T-cell (primary cell): ENCODE measurements at regions not wholly inside any gene's neighbourhood (a gene's known extent, or its start where the extent isn't known, plus 50 kb on each side); places are given as distances from the start of the nearest gene placed in this dataset.

Experiments used
- ATAC-seq, 4 experiments: fragments of 200-7000 bp in 3 of 4; fragments of 150-1000 bp in 1 of 4; cut with Tn5 transposase; replicated peaks in 1 of 4; 1 replicate in 3 of 4; 2 replicates in 1 of 4; pipeline ENCODE4 v1.10.0; 2021; ENCODE audit warnings: moderate library complexity in 3 of 4, mild to moderate bottlenecking in 2 of 4, moderate number of reproducible peaks in 1 of 4
- CTCF ChIA-PET, 2 donors: fragments of 300-600 bp; sonication (Branson Sonifier 250); formaldehyde crosslinking; loops; one replicate each; lab custom pipeline; 2022; ENCODE audit warnings: antibody characterized with exemption in 2 of 2; lab: Charles Lee
- POLR2A ChIA-PET, 2 donors: fragments of 300-600 bp; sonication (Branson Sonifier 250); formaldehyde crosslinking; loops; one replicate each; lab custom pipeline; 2022; ENCODE audit warnings: antibody characterized with exemption in 2 of 2; lab: Charles Lee
- DNase-seq, 35 experiments: peaks; one replicate each; pipeline versions ENCODE4 v3.0.0 to v3.0.0-alpha.2; 2013 to 2023
- H3K27ac ChIP-seq: one replicate; pipeline ENCODE4 v1.5.1; 2013; ENCODE audit warnings: low read length
- H3K27me3 ChIP-seq, 2 experiments: replicated peaks in 1 of 2; 1 replicate in 1 of 2; 2 replicates in 1 of 2; pipeline versions ENCODE4 v1.6.1 to v1.7.0; 2013; ENCODE audit warnings: low read length in 1 of 2, mixed read lengths in 1 of 2; ENCODE audit not compliant: control insufficient read depth in 2 of 2, insufficient read depth in 2 of 2; ENCODE audit errors: extremely low read depth in 1 of 2
- H3K36me3 ChIP-seq, 2 donors: 1 replicate in 1 of 2; 2 replicates in 1 of 2; pipeline versions ENCODE4 v1.6.1 to v1.7.0; 2013; ENCODE audit warnings: low read length in 1 of 2; ENCODE audit not compliant: control insufficient read depth in 2 of 2, insufficient read depth in 1 of 2; ENCODE audit errors: extremely low read depth in 1 of 2
- H3K4me1 ChIP-seq, 2 experiments: 1 replicate in 1 of 2; 2 replicates in 1 of 2; pipeline versions ENCODE4 v1.6.1 to v1.7.0; 2013; ENCODE audit warnings: low read length in 2 of 2, mixed read lengths in 1 of 2; ENCODE audit not compliant: insufficient read depth in 2 of 2, control insufficient read depth in 1 of 2; ENCODE audit errors: extremely low read depth in 1 of 2
- H3K4me3 ChIP-seq, 2 donors: 1 replicate in 1 of 2; 2 replicates in 1 of 2; pipeline versions ENCODE4 v1.5.1 to v1.7.0; 2013; ENCODE audit warnings: mild to moderate bottlenecking in 2 of 2, low read length in 1 of 2, moderate library complexity in 1 of 2; ENCODE audit not compliant: control insufficient read depth in 1 of 2; ENCODE audit errors: extremely low read depth in 1 of 2
- H3K9me3 ChIP-seq: 2 replicates; pipeline ENCODE4 v1.7.0; 2013
- H3K27ac Mint-ChIP-seq, 2 donors: one replicate each; pipeline ENCODE4 v1.8.0; 2020 to 2021; ENCODE audit warnings: mild to moderate bottlenecking in 2 of 2, mixed read lengths in 2 of 2
- H3K27me3 Mint-ChIP-seq, 2 donors: one replicate each; pipeline ENCODE4 v1.8.0; 2021 to 2022; ENCODE audit warnings: mixed read lengths in 2 of 2
- H3K36me3 Mint-ChIP-seq: one replicate; pipeline ENCODE4 v1.8.0; 2021; ENCODE audit warnings: mixed read lengths
- H3K4me1 Mint-ChIP-seq, 3 donors: one replicate each; pipeline ENCODE4 v1.8.0; 2020 to 2022; ENCODE audit warnings: mixed read lengths in 3 of 3, mild to moderate bottlenecking in 1 of 3
- H3K4me3 Mint-ChIP-seq, 3 donors: one replicate each; pipeline ENCODE4 v1.8.0; 2020 to 2022; ENCODE audit warnings: mild to moderate bottlenecking in 3 of 3, mixed read lengths in 3 of 3, moderate library complexity in 3 of 3
- H3K9me3 Mint-ChIP-seq, 3 donors: one replicate each; pipeline ENCODE4 v1.8.0; 2020 to 2022; ENCODE audit warnings: mixed read lengths in 3 of 3
- WGBS: methylation state at CpG from one replicate; pipeline ENCODE4 v1.1.5; 2013; ENCODE audit warnings: missing lambda C conversion rate; ENCODE audit not compliant: insufficient coverage; 5-methylcytosine and 5-hydroxymethylcytosine counted together

DNA sequence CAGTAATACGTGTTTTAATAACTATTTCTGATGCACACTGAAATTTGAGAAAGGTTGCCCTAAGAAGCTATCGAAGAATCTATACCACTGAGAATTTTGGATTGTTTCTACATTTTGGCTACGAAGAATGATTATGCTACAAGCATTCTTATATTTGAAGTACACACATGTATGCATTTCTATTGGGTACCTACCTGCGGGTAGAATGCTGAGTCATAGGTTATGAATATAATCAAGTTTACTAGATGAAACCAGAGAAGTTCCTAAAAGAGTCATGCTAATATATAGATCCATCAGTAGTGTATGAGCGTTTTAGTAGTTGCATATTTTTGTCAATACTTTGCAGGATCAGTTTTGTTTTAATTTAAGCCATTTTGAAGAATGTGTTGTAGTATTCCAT is 62.0 kb upstream of the PCDH20 start:
- no peaks in the 10 kb centered on the region for H3K4me1 ChIP-seq
- H3K4me3 ChIP-seq: no peak overlapping the region
- Mint-ChIP-seq H3K4me3 (no peak overlapping the region), H3K4me1 (no peaks in the 10 kb centered on the region), H3K36me3 (no peaks in the 10 kb centered on the region), H3K9me3 (peaks cover 11 to 28% (median 22%) of the 10 kb centered on the region in 3 donors), H3K27me3 (no peaks in the 10 kb centered on the region), H3K27ac (no peak overlapping the region)
- H3K27me3 ChIP-seq: no peaks in the 10 kb centered on the region
- H3K9me3 ChIP-seq: no peaks in the 10 kb centered on the region
- ATAC-seq (no peak), DNase-seq (no peak)
- H3K36me3 ChIP-seq: no peaks in the 10 kb centered on the region
- POLR2A ChIA-PET: no interaction called here
- CTCF ChIA-PET: no interaction called here
- H3K27ac ChIP-seq: no peak overlapping the region
- WGBS: 100% methylated on average over 1 of the region's 5 CpGs

DNA sequence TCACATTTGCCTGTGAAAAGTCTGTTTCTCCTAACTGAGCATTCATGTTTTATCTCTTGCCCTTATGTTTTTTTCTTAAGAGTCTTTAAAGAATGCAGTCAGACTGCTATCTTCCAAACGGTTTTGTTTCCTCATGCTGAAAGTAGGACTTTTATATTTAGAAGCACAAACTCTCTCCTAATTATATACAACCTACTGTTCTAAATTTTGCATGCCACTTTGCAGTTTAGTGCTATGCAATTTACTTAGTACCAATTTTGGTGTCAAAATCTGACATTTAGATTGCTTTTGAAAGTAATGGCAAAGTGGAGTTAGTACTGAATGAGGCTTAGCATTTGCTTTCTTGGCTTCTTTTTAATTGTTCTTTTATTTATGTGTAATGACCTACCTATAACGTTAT is 55.1 kb upstream of the PCDH20 start:
- DNase-seq (no peak), ATAC-seq (no peak)
- no peak overlapping the region for H3K4me3 ChIP-seq
- no peaks in the 10 kb centered on the region for H3K9me3 ChIP-seq
- no peak overlapping the region for H3K27ac ChIP-seq
- POLR2A ChIA-PET: no interaction called here
- CTCF ChIA-PET: no interaction called here
- Mint-ChIP-seq H3K27me3 (no peaks in the 10 kb centered on the region), H3K4me1 (no peaks in the 10 kb centered on the region), H3K36me3 (no peaks in the 10 kb centered on the region), H3K9me3 (peaks cover 0 to 8% (median 0%) of the 10 kb centered on the region in 3 donors), H3K27ac (no peak overlapping the region), H3K4me3 (no peak overlapping the region)
- no peaks in the 10 kb centered on the region for H3K27me3 ChIP-seq
- H3K36me3 ChIP-seq: no peaks in the 10 kb centered on the region
- no CpG with 5 or more reads among the region's 2 CpGs for WGBS
- no peaks in the 10 kb centered on the region for H3K4me1 ChIP-seq

DNA sequence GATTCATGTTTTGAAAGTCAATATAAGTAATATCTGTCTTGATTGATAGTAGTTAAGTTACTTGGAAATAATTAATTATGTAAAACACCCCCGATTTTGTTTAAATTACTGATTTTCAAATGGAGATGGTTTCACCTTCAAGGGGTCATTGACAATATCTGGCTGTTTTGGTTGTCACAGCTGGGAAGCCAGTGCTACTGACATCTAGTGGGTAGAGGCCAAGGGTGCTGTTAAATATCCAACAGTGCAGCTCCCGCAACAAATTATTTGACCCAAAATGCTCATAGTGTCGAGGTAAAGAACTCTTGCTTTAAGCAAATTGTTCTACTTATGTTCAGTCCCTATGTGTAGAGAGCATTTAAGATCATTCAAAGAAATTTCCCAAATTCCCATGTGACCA is 50.6 kb upstream of the PCDH20 start:
- no peak overlapping the region for H3K4me3 ChIP-seq
- POLR2A ChIA-PET: no interaction called here
- no CpG with 5 or more reads among the region's 3 CpGs for whole genome bisulfite sequencing
- H3K4me1 ChIP-seq: no peaks in the 10 kb centered on the region
- no peaks in the 10 kb centered on the region for H3K36me3 ChIP-seq
- Mint-ChIP-seq H3K27ac (no peak overlapping the region), H3K36me3 (no peaks in the 10 kb centered on the region), H3K4me1 (no peaks in the 10 kb centered on the region), H3K9me3 (peaks cover 0 to 4% (median 4%) of the 10 kb centered on the region in 3 donors), H3K27me3 (no peaks in the 10 kb centered on the region), H3K4me3 (no peak overlapping the region)
- H3K27me3 ChIP-seq: no peaks in the 10 kb centered on the region
- DNase-seq (no peak), ATAC-seq (no peak)
- H3K9me3 ChIP-seq: no peaks in the 10 kb centered on the region
- CTCF ChIA-PET: no interaction called here
- H3K27ac ChIP-seq: no peak overlapping the region
